SU-DHL-6 (cell line): ENCODE measurements at regions not wholly inside any gene's neighbourhood (a gene's known extent, or its start where the extent isn't known, plus 50 kb on each side); places are given as distances from the start of the nearest gene placed in this dataset.

Source experiments
- CTCF ChIP-seq: fragments of 200-600 bp; sonication (generic); IDR thresholded peaks from one replicate; pipeline ENCODE4 v1.5.1; 2017; ENCODE audit warnings: antibody characterized with exemption, mild to moderate bottlenecking, low read length, moderate library complexity; ENCODE audit not compliant: insufficient read depth, poor library complexity, severe bottlenecking
- EZH2phosphoT487 ChIP-seq: fragments of 200-600 bp; sonication (generic), shearing (Covaris generic); conservative IDR thresholded peaks from 2 replicates; pipeline ENCODE4 v1.6.1; 2018; ENCODE audit warnings: mild to moderate bottlenecking, antibody characterized with exemption, low read length, moderate library complexity, mixed read lengths

- TF ChIP-seq CTCF (no peak), EZH2phosphoT487 (no peak)
Measured at GRCh38 chr11:109960831-109961230, 132.4 kb upstream of the ZC3H12C start.
